Right atrium auricular region (tissue), 2 donors: ENCODE measurements at regions not wholly inside any gene's neighbourhood (a gene's known extent, or its start where the extent isn't known, plus 50 kb on each side); places are given as distances from the start of the nearest gene placed in this dataset.

Source experiments
- DNase-seq: peaks from one replicate; pipeline ENCODE4 v3.0.0-alpha.2; 2019; ENCODE audit warnings: low spot score
- H3K27ac ChIP-seq, 2 donors: fragments of 200-600 bp; sonication (generic); 1 replicate in 1 of 2; 2 replicates in 1 of 2; pipeline ENCODE4 v1.5.1; 2016 to 2019
- H3K27me3 ChIP-seq, 2 donors: fragments of 200-600 bp; sonication (generic); one replicate each; pipeline versions ENCODE4 v1.5.1 to v1.6.0; 2017 to 2019
- H3K36me3 ChIP-seq: fragments of 200-600 bp; sonication (generic); one replicate; pipeline ENCODE4 v1.5.1; 2016
- H3K4me1 ChIP-seq, 2 donors: fragments of 200-600 bp; sonication (generic); one replicate each; pipeline versions ENCODE4 v1.5.1 to v1.6.0; 2017 to 2019
- H3K4me3 ChIP-seq, 2 donors: fragments of 200-600 bp; sonication (generic); 1 replicate in 1 of 2; 2 replicates in 1 of 2; pipeline ENCODE4 v1.5.1; 2017 to 2019; ENCODE audit warnings: mild to moderate bottlenecking in 1 of 2, moderate library complexity in 1 of 2
- H3K9me3 ChIP-seq, 2 donors: fragments of 200-600 bp; sonication (generic); one replicate each; pipeline ENCODE4 v1.5.1; 2019
- CTCF ChIP-seq, 2 donors: fragments of 200-600 bp; sonication (generic); IDR thresholded peaks; one replicate each; pipeline ENCODE4 v1.5.1; 2019; ENCODE audit warnings: antibody characterized with exemption in 2 of 2

- no peak overlapping the region for H3K4me3 ChIP-seq
- DNase-seq = no peak
- no peak for TF ChIP-seq CTCF (IDR thresholded peaks at IDR 0.05)
- peaks cover 0 to 3% of the 10 kb centered on the region in 2 donors for H3K4me1 ChIP-seq
- H3K27me3 ChIP-seq = no peaks in the 10 kb centered on the region
- no peaks in the 10 kb centered on the region for H3K9me3 ChIP-seq
- H3K27ac ChIP-seq = no peak overlapping the region
- no peaks in the 10 kb centered on the region for H3K36me3 ChIP-seq
Measured at GRCh38 chr2:11941201-11942177, 195.1 kb downstream of the LPIN1 start.

GRCh38 chr2:11942178-11942569, 195.7 kb downstream of the LPIN1 start:
- H3K9me3 ChIP-seq = no peaks in the 10 kb centered on the region
- no peak for TF ChIP-seq CTCF (IDR thresholded peaks at IDR 0.05)
- no peaks in the 10 kb centered on the region for H3K27me3 ChIP-seq
- no peak overlapping the region for H3K27ac ChIP-seq
- H3K4me3 ChIP-seq = no peak overlapping the region
- peaks cover 0 to 3% of the 10 kb centered on the region in 2 donors for H3K4me1 ChIP-seq
- no peaks in the 10 kb centered on the region for H3K36me3 ChIP-seq
- DNase-seq = no peak

GRCh38 chr2:11944311-11944710, 197.9 kb downstream of the LPIN1 start:
- no peak for DNase-seq
- TF ChIP-seq CTCF (IDR thresholded peaks at IDR 0.05) = no peak
- Histone ChIP-seq H3K4me3 (no peak overlapping the region), H3K27me3 (no peaks in the 10 kb centered on the region), H3K36me3 (no peaks in the 10 kb centered on the region), H3K9me3 (no peaks in the 10 kb centered on the region), H3K4me1 (peaks cover 0 to 3% of the 10 kb centered on the region in 2 donors), H3K27ac (no peak overlapping the region)

GRCh38 chr2:11945139-11946126, 199.0 kb downstream of the LPIN1 start:
- H3K36me3 ChIP-seq = no peaks in the 10 kb centered on the region
- no peak overlapping the region for H3K27ac ChIP-seq
- no peaks in the 10 kb centered on the region for H3K27me3 ChIP-seq
- H3K4me3 ChIP-seq = no peak overlapping the region
- TF ChIP-seq CTCF (IDR thresholded peaks at IDR 0.05) = no peak
- no peak for DNase-seq
- H3K4me1 ChIP-seq = peaks cover 0 to 3% of the 10 kb centered on the region in 2 donors
- no peaks in the 10 kb centered on the region for H3K9me3 ChIP-seq

- Histone ChIP-seq H3K4me1 (no peaks in the 10 kb centered on the region), H3K27ac (no peak overlapping the region), H3K9me3 (no peaks in the 10 kb centered on the region), H3K27me3 (no peaks in the 10 kb centered on the region), H3K4me3 (no peak overlapping the region), H3K36me3 (no peaks in the 10 kb centered on the region)
- TF ChIP-seq CTCF (IDR thresholded peaks at IDR 0.05) = no peak
- no peak for DNase-seq
Measured at GRCh38 chr2:11947956-11948355, 201.5 kb downstream of the LPIN1 start.
